ENCODE measurements at regions not wholly inside any gene's neighbourhood (a gene's known extent, or its start where the extent isn't known, plus 50 kb on each side); places are given as distances from the start of the nearest gene placed in this dataset.

DNA sequence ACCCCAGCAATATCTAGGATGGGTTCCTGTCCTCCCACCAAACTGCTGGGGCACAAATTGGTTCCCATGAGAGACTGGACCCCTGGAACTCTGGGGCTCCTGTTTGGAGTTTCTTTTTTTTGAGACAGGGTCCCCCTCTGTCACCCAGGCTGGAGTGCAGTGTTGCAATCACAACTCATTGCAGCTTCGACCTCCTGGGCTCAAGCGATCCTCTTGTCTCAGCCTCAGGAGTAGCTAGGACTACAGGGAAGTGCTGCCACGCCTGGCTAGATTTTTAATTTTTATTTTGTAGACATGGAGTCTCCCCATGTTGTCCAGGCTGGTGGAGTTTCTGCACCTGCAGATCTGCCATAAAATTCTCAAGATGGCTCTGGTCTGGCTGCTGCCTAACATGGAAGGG, 56.3 kb upstream of the BRD7 start:
- Histone ChIP-seq H3K27ac (ENCODE audit: low read length) (no peak overlapping the region), H3K4me2 (ENCODE audit: low read length) (no peak overlapping the region), H3K9me2 (ENCODE audit: insufficient read depth, low read length) (no peaks in the 10 kb centered on the region), H3K9ac (ENCODE audit: low read length) (no peak overlapping the region), H3K4me3 (ENCODE audit: low read length) (no peak overlapping the region), H2AFZ (ENCODE audit: low read depth, low read length) (no peak overlapping the region), H4K20me1 (ENCODE audit: insufficient read depth) (no peaks in the 10 kb centered on the region), H3K9me3 (ENCODE audit: low read length) (no peaks in the 10 kb centered on the region), H3K27me3 (ENCODE audit: insufficient read depth, low read depth, low read length) (no peaks in the 10 kb centered on the region), H3K36me3 (ENCODE audit: insufficient read depth, low read length) (no peaks in the 10 kb centered on the region), H3K79me2 (replicated peaks; ENCODE audit: insufficient read depth, low read length) (no peaks in the 10 kb centered on the region), H3F3A (ENCODE audit: insufficient read depth, low read length, poor library complexity, severe bottlenecking) (no peaks in the 10 kb centered on the region)
- TF ChIP-seq RAD21 (conservative IDR thresholded peaks at IDR 0.05) (no peak), MXI1 (conservative IDR thresholded peaks at IDR 0.05; ENCODE audit: poor library complexity, severe bottlenecking) (no peak), POLR2AphosphoS5 (IDR thresholded peaks at IDR 0.05) (no peak), SMC3 (conservative IDR thresholded peaks at IDR 0.05; ENCODE audit: poor library complexity) (no peak), CTCF (IDR thresholded peaks at IDR 0.05; ENCODE audit: poor library complexity, severe bottlenecking) (no peak), EZH2 (IDR thresholded peaks at IDR 0.05; ENCODE audit: borderline replicate concordance, insufficient read depth, low read length, poor library complexity, severe bottlenecking) (no peak), EP300 (conservative IDR thresholded peaks at IDR 0.05; ENCODE audit: poor library complexity, severe bottlenecking) (no peak)
- TF ChIP-seq, protein P1, sequence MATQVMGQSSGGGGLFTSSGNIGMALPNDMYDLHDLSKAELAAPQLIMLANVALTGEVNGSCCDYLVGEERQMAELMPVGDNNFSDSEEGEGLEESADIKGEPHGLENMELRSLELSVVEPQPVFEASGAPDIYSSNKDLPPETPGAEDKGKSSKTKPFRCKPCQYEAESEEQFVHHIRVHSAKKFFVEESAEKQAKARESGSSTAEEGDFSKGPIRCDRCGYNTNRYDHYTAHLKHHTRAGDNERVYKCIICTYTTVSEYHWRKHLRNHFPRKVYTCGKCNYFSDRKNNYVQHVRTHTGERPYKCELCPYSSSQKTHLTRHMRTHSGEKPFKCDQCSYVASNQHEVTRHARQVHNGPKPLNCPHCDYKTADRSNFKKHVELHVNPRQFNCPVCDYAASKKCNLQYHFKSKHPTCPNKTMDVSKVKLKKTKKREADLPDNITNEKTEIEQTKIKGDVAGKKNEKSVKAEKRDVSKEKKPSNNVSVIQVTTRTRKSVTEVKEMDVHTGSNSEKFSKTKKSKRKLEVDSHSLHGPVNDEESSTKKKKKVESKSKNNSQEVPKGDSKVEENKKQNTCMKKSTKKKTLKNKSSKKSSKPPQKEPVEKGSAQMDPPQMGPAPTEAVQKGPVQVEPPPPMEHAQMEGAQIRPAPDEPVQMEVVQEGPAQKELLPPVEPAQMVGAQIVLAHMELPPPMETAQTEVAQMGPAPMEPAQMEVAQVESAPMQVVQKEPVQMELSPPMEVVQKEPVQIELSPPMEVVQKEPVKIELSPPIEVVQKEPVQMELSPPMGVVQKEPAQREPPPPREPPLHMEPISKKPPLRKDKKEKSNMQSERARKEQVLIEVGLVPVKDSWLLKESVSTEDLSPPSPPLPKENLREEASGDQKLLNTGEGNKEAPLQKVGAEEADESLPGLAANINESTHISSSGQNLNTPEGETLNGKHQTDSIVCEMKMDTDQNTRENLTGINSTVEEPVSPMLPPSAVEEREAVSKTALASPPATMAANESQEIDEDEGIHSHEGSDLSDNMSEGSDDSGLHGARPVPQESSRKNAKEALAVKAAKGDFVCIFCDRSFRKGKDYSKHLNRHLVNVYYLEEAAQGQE (IDR thresholded peaks at IDR 0.05; ENCODE audit: borderline replicate concordance) = no peak

DNA sequence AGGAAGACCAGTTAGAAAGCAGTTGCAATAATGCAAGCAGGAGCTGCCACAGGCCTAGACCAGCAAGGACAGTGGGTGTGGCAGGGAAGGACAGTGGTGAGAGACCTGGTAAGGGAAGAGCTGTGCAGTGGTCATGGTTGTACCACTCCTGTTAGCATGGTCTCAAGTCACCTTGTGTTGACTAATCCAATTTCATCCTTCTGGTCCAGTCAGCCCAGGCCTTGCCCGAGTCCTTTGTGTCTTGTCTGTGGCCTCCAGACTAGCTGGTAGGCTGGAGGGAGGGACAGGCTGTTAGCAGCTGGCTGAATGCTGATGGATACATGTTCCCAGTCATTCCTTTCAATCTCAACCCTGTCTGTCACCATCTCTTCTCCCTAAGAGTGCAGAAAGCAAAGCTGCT, 54.1 kb upstream of the BRD7 start:
- Histone ChIP-seq H3K4me3 (ENCODE audit: low read length) (no peak overlapping the region), H3K9me3 (ENCODE audit: low read length) (no peaks in the 10 kb centered on the region), H3K27me3 (ENCODE audit: insufficient read depth, low read depth, low read length) (no peaks in the 10 kb centered on the region), H3F3A (ENCODE audit: insufficient read depth, low read length, poor library complexity, severe bottlenecking) (no peaks in the 10 kb centered on the region), H3K79me2 (replicated peaks; ENCODE audit: insufficient read depth, low read length) (no peaks in the 10 kb centered on the region), H3K4me2 (ENCODE audit: low read length) (no peak overlapping the region), H3K9ac (ENCODE audit: low read length) (no peak overlapping the region), H3K36me3 (ENCODE audit: insufficient read depth, low read length) (no peaks in the 10 kb centered on the region), H3K27ac (ENCODE audit: low read length) (no peak overlapping the region), H2AFZ (ENCODE audit: low read depth, low read length) (no peak overlapping the region), H4K20me1 (ENCODE audit: insufficient read depth) (no peaks in the 10 kb centered on the region), H3K9me2 (ENCODE audit: insufficient read depth, low read length) (no peaks in the 10 kb centered on the region)
- TF ChIP-seq POLR2AphosphoS5 (IDR thresholded peaks at IDR 0.05) = no peak
- no peak for TF ChIP-seq MXI1 (conservative IDR thresholded peaks at IDR 0.05; ENCODE audit: poor library complexity, severe bottlenecking)
- no peak for TF ChIP-seq EZH2 (IDR thresholded peaks at IDR 0.05; ENCODE audit: borderline replicate concordance, insufficient read depth, low read length, poor library complexity, severe bottlenecking)
- no peak for TF ChIP-seq RAD21 (conservative IDR thresholded peaks at IDR 0.05)
- TF ChIP-seq CTCF (IDR thresholded peaks at IDR 0.05; ENCODE audit: poor library complexity, severe bottlenecking) = no peak
- no peak for TF ChIP-seq SMC3 (conservative IDR thresholded peaks at IDR 0.05; ENCODE audit: poor library complexity)
- TF ChIP-seq, protein P1 (IDR thresholded peaks at IDR 0.05; ENCODE audit: borderline replicate concordance) = no peak
